Endothelial cell of hepatic sinusoid (primary cell): ENCODE measurements at regions not wholly inside any gene's neighbourhood (a gene's known extent, or its start where the extent isn't known, plus 50 kb on each side); places are given as distances from the start of the nearest gene placed in this dataset.

Experiments
- in situ Hi-C: cut with HindIII; loops from 2 replicates; pipeline ENCODE4 v1.10.0; 2017; ENCODE audit warnings: low sequenced_read_pairs

DNA sequence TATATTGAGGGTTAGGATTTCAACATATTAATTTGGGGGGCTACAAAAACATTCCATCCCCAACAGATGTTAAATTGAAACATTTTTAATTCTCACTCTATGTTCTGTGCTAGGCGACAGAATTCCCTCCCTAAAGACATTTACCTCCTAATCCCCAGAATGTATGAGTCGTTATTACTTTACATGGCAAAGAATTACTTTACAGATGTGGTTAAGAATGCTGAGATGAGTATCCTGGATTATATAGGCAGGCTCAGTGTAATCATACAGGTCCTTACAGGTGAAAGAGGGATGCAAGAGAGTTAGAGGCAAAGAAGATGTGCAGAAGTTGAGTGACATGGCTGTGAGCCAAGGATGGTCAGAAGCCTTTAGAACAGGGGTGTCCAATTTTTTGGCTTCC is 974.1 kb upstream of the ACVR2A start:
- in situ Hi-C loops = no loop called here

DNA sequence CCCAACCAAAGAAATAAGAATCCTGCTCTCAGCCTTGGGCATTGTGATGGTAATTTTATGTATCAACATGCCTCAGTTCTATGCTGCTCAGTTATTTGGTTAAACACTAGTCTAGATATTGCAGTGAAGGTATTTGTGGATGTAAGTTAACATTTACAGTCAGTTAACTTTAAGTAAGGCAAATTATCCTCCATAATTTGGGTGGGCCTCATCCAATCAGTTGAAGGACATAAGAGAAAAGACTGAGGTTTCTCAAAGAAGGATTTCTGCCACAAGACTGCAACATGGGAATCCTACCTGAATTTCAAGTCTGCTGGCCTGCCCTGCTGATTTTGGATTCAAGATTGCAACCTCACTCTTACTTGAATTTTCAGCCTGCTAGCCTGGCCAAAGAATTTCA is 975.5 kb upstream of the ACVR2A start:
- in situ Hi-C loops = no loop called here

DNA sequence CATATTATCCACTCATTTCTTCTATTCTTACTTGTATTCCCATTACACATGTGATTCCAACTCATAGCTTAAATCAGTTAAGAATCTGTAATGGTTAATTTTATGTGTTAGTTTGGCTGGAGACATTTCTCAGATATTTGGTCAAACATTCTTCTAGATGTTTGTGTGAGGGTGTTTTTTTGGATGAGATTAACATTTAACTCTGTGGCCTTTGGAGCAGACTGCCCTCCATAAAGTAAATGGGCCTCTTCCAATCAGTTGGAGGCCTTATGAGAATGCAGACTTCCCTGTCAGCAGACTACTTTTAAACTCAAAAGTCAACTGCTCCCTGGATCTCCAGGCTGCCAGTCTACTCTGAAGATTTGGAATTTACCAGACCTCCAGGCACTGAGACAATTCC is 976.8 kb upstream of the ACVR2A start:
- in situ Hi-C loops = no loop called here

DNA sequence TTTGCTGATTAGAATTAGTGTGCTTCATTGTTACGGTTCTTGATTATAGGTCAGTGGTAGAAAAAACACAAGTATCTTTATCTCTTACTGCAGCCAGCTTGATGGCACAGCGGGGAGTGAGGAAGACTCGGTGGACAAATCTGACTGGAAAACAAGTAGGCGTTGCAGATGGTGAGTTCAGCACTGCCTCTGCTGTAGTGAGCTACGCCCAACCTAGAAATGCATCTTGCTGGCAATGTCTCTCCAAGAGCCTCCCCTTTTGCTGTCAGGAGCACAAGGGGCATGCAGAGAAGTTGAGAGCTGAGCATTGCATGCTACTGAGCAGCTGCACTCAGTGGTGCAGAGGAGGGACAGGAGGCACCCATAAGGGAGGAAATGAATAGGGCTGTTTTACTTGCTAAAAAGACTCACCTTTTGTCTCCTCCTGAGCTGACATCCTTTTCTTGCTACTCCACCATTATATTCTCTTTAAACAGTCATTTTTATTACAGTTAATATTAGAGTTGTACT is 977.3 kb upstream of the ACVR2A start:
- in situ Hi-C loops = no loop called here

DNA sequence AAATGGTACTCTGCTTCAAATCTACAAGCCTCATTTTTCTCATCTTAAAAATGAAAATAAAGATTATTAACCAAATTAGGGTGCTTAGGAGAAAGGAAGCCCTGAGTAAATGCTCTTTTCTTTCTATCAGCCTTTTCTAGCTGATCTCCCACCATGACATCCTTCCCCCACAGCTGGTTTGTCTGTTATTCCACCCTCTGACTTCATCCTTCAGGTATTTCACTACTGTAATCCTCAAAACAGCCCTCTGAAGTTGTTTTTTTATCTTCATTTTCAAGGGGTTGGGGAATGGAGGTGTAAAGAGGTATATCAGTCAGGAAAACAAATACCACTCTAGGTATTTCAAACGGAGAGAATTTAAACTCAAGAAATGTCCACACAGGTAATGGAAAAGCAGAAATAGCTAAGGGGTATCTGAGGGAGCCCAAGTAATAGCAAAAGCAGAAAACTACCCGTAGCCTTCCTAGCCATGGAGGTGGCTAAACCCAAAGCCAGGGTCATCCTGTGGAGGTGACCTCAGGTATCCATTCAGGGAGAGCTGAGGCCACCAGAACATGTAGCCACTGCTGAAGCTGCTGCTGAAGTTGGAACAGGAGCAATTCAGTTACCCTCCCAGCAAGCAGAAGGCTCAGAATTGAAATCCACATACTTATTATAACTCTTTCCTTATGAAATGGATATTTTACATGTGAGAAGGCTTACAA is 990.9 kb upstream of the ACVR2A start:
- in situ Hi-C loops = no loop called here

DNA sequence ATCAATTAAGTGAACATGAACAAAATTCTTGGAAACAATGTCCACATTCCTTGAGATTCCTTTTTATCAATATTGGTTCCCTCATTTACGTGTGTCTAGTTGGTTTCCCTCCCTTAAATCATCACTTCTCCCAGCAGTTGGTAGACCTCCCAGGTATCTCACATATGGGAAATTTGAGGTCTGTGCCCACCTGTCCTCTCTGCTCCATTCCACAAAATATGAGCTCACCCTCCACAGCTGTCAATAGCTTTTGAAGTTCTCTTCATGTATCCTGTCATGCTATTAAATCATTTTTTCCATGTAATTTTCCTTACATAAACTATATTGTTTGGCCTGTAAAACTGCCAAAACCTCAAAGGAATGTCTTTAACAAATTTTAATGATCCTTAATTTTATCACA is 992.2 kb upstream of the ACVR2A start:
- in situ Hi-C loops = no loop called here

DNA sequence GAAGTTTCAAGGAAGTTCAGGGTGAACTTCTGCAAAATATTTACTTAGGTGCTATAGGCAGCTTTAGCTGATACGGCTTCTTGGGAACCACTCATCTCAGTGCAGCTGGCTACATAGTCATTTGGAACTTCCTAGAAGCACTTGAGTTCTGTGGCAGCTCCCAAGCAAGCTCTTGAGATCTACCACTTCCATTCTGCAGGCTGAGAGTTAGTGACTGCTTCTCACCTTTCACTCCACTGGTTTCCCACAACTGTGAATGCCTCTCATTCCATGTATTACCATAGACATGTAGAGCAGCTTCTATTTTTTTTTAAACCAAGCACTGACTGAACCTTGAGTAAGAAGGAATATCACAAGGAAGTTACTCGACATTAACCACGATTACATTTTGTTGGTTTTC is 994.1 kb upstream of the ACVR2A start:
- in situ Hi-C loops = no loop called here

DNA sequence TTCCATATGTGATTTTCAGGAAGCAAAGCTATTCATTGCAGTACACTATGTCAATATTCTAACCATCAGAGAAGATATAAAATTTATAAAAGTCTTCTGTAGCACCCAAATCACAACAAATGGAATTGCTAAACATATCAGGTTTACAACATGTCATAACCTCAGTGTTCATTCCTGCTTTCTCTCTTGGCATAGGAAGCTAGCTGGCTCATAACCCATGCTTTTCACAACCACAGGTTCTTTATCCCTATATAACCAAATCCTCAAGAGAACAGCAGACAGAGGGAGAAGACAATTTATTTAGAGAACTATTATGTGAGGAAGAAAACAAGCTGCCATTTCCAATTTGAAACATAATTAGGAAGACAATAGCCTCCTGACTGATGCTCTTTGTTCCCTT is 997.0 kb upstream of the ACVR2A start:
- in situ Hi-C loops = no loop called here

DNA sequence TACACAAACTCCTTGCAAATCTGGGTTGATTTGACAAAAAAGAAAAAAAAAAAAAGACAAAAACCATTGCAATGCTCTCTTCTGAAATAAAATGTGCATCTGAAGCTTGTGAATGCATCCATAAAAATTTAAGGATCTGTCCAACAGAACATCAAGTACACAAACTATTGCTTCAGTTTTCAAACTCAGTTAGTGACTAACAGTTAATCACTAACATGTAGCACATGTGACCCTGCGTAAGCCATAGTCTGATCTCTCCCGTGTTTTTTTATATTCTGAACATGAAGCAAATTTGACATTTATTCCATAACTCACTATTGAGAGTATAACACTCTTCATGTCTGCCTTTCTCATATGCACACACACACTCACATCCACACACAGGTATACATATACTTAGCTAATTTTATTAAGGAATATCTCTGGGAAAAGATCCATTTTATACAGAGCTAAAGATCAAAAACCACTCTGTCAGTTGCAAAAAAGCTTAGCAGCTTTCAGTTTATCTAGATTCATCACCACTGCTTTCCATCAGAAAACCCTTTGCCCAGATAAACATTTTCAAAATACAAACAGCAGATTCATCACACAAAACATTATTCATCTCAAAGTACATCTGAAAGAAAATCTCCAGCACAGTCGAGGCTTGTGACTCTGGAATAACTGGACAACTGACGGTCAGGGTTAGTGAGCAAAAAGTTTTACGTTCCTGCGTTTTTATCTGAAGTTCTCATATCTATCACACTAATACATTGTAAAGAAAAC is 1000.4 kb upstream of the ACVR2A start:
- in situ Hi-C loops = loop anchor here (5.0 kb wide), 1 partner anchor 53 kb away; no protein-coding TSS in a partner anchor

DNA sequence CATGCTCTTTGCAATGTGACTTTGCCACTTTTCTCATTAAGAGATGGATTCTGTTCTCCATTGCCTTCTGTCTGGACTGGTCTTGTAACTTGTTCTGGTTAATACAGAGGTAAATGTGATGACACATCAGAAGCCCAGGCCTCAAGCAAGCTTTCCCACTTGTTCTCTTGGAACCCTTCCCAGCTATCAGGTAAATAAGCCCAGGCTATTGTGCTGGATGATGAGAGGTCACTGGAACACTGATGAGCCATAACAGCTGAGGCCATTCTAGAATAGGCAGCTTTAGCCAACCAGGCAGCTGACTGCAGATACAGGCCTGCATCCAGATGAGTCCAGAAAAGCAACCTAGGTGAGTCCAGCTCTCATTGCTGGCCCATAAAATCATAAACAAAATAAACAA is 1007.0 kb upstream of the ACVR2A start:
- in situ Hi-C loops = no loop called here

DNA sequence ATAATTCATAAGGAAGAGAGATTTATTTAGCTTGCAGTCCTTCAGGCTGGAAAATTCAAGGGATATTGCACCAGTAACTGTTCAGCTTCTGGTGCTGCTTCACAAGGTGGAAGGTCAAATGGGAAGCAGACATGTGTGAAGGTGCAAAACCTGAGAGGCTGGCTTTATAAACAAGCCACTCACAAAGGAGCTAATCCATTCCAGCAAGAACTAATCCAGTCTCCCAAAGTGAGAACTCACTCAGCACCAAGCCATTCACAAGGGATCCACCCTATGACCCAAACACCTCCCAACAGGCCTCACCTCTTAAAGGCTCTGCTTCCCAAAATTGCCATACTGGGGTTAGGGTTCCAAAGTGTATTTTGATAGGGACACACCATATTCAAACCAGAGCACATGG is 1018.4 kb upstream of the ACVR2A start:
- in situ Hi-C loops = no loop called here

DNA sequence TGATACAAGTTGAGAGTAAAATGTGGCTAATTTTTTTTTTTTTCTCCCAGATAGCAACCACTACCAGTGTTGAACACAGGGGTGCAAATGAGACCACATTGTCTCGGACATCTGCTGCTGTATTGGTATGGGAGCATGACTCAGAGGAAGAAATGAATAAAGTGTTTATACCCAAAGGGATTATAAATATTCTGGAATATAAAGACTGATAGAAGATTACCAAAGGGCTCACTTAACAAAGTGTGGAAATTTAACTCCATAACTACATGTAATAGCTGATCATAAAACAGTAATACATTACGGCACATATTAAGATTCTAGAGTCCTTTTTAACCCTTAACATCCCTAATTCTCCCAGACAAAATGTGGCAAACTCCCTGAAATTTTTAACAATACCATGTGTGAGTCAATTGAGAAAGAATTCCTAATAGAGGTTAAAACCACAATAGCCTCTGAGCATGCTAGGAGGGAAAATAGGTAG is 1023.0 kb upstream of the ACVR2A start:
- in situ Hi-C loops = no loop called here

DNA sequence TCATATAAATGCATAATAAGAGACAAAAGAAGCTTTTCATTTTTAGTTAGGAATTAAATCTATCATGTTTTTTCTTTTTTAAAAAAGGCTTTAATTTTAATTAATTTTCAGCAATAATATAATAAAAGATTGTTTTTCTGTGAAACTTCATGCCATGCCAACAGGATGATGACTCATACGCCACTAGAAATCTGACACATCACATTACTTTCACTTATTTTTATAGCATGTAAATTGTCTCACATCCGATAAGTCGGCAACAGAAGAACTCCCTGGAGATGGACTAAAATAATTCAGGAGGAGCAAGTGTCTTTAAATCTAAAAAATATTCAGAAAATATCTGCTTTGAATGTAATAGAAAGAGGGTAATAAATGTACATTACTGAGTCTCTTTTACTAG is 1024.2 kb upstream of the ACVR2A start:
- in situ Hi-C loops = no loop called here

DNA sequence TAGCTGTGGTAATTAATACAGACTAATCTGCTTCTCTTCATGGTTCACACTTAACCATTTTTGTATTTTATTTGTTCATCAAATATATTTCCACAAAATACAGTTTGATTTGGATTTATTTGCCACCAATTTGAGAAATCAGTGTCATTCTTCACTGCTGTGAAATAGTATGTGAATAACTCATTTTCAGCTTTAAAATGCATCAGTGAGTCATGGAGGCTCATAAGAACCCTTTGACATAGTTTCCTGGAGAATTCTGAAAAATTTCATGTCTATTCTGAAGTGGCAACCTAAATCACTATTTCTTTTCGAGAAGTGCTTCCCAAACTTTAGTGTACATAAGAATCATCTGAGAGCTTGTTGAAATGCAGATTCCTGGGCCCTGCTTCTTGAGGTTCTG is 1026.7 kb upstream of the ACVR2A start:
- in situ Hi-C loops = no loop called here

DNA sequence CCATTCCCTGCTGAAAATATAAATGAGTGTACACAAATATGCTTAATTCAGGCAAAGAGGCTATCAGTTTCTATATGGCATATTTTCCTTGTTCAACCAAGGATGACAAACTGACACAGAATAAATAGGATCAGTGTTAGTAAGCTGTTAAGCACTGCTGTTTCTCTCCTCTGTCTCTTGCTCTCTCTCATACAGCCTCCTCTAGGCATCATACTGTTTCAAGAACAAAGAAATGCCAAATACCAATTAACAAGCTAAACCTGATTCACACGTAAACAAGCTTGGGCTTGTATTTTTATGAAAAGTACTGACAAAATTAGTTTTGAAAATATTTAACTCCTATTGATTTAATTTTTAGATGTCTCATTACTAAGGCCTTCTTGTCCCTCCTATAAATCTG is 1027.2 kb upstream of the ACVR2A start:
- in situ Hi-C loops = no loop called here

DNA sequence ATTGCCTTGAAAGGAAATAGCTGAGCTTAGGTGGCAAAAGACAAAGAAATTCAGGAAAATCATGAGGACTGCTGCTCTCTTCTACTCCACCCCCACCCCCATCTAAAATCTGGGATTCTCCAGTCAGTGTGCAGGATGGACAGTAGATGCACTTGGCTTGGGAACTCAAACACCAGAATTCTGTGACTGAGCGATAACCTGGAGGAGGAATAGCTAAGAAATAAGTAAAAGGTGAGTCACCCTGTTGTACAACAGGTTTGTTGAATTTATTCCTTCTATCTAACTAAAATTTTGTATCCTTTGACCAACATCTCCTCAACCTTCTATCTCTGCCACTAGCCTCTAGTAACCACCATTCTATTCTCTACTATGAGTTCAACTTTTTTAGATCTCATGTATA is 1029.9 kb upstream of the ACVR2A start:
- in situ Hi-C loops = no loop called here

DNA sequence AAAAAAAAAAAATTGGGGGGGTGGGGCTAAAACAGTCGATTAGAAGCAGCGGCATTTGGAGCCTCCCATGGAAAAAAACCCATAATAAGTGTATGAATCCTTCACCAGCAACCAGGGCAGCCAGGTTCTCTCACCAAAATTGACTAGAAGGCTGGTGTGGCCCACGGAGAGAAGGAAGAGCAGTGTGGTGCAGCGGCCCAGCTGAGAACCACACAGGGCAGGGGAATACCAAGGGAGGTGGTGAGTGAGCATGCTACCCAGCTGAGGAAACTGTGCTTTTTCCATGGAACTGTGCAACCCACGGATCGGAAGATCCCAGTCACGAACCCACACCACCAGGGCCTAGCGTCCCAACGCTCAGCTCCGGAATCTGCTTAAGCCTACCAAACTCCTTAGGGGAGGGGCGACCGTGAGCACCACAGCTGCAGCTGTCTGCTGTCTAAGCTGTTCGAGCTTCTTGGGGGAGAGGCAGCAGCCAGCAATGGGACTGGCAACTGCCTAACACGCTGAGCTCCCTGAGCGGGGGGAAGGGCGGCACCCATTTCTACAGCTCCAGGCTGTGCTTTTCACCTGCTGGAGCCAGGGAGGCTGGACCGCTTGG is 1037.2 kb upstream of the ACVR2A start:
- in situ Hi-C loops = no loop called here

DNA sequence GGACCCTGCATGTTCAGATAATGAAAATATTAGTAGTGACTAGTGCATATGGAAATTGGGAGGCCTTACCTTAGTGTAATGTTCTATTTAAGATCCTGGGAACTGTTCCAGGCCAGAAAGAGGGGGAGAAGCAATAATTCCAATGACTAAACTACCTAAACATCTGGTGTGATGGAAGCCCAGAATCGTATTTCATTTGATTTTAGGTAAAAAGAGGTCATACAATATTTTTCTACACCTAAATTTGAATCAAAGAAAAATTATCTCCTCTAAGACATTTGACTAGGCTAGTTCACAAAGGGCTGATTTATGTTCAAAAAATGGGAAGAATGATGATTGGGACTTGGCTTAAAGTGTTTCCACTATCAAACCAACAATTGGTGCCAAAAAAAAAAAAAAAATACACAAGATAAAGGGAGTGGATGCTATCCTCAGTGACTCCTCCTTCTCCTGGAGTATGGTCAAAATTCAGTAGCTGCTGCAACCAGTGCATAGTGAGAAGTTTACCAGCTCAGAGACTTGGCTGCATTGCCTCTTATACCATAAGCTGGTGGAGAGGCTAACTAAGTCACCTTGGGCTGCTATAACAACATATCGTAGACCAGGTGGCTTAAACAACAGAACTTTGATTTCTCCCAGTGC is 1038.3 kb upstream of the ACVR2A start:
- in situ Hi-C loops = no loop called here

DNA sequence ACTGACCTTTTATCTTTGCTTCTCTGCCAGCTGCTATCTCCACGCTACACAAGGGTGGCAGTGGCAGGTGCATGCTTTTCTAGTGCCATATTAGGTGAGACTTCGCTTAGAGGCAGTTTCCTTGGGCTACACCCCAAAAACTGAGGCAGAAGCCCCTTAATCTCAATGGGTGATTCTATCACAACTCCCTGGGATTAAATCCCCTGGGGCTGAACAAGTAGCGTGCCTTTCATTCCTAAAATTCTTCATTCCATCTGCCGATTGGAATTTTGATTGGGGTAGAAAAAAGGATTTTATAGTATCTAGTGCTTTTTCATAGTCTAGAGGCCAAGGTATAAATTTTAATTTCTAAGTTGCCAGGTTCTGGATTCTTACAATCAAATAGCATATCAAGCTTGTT is 1040.5 kb upstream of the ACVR2A start:
- in situ Hi-C loops = no loop called here

DNA sequence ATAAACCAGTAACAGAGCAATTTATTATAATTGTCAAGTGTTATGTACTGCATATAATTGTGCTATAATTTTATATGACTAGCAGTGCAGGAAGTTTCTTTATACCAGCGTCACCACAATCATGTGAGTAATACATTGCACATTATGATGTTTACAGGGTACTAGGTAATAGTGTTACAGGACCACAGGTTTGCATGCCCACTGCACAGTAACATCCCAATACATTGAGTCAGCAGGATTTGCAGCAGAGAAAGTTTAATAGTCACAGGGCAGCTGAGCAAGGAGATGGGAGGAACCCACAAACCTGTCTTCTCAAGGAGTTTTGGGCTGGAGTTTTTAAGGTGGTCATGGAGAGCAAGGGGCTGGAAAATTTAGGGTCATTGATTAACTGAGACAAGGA is 1042.9 kb upstream of the ACVR2A start:
- in situ Hi-C loops = no loop called here

DNA sequence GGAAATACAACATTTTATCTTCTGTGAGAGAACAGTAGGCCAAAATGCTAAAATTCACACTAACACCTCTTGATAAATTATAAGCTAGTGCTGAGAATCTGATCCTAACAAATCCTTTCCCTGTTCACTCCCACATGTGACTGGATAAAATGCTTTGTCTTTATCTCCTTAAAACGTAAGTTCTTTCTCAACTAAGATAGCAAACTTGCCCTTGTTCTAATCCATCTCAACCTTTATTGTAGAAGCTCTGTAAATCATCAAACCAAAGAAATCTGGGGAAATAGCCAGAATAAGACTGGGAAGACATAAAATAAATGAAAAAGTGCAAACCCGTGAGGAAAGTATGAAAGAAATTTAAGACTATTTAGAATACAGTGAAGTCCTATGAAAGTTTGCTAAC is 1058.4 kb upstream of the ACVR2A start:
- in situ Hi-C loops = no loop called here
